ENCODE measurements at regions not wholly inside any gene's neighbourhood (a gene's known extent, or its start where the extent isn't known, plus 50 kb on each side); places are given as distances from the start of the nearest gene placed in this dataset.

DNA sequence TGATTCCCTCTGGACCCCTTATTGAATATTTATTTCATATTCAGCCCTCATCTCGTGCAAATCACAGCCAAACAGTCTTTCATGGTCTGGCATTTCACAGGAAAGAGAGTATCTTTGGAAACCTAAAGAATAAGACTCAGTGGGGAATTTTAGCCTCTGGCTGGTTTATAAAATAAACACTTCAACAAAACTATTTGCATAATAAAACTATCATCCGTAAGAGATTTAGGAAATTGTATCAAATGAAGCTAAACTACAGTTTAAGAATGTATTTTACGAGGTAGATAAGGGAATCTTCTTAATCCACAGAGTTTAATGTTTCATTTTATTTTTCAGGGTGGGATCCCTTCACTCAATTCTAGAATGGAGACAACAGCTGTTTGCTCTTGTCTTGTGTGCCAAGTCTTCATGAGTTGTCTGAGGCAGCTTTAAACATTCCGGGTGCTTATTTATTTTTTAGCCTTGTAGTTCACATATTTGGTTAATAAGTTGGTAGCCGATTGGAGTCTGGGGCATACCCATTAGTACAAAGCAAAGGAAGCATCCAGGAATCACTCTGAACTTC, 634.4 kb upstream of the KLF12 start:
- Mint-ChIP-seq H3K4me1 (no peaks in the 10 kb centered on the region), H3K36me3 (no peaks in the 10 kb centered on the region), H3K27me3 (ENCODE audit: low read depth in 3 of 3) (peaks cover 0 to 1% (median 0%) of the 10 kb centered on the region in 3 donors), H3K27ac (no peak overlapping the region), H3K4me3 (no peak overlapping the region), H3K9me3 (peaks cover 1 to 11% (median 4%) of the 10 kb centered on the region in 7 donors)
- TF ChIP-seq, protein P1, sequence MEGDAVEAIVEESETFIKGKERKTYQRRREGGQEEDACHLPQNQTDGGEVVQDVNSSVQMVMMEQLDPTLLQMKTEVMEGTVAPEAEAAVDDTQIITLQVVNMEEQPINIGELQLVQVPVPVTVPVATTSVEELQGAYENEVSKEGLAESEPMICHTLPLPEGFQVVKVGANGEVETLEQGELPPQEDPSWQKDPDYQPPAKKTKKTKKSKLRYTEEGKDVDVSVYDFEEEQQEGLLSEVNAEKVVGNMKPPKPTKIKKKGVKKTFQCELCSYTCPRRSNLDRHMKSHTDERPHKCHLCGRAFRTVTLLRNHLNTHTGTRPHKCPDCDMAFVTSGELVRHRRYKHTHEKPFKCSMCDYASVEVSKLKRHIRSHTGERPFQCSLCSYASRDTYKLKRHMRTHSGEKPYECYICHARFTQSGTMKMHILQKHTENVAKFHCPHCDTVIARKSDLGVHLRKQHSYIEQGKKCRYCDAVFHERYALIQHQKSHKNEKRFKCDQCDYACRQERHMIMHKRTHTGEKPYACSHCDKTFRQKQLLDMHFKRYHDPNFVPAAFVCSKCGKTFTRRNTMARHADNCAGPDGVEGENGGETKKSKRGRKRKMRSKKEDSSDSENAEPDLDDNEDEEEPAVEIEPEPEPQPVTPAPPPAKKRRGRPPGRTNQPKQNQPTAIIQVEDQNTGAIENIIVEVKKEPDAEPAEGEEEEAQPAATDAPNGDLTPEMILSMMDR (IDR thresholded peaks at IDR 0.05): no peak
- intact Hi-C loops (cut with micrococcal nuclease): no loop called here
- H3K4me2 ChIP-seq (replicated peaks; ENCODE audit: extremely low read depth, low read length, poor library complexity, severe bottlenecking): no peak overlapping the region
- no peaks in the 10 kb centered on the region for H4K20me1 ChIP-seq (ENCODE audit: insufficient read depth, low read length)
- 100% methylated on average over 1 of the region's 5 CpGs for whole genome bisulfite sequencing (ENCODE audit: insufficient coverage)
- no peaks in the 10 kb centered on the region for H3K4me1 ChIP-seq (ENCODE audit: control insufficient read depth in 1 of 2, insufficient read depth in 2 of 2, low read length in 2 of 2)
- H3K9me3 ChIP-seq (replicated peaks in 1 of 2; ENCODE audit: control insufficient read depth in 1 of 2, insufficient read depth in 1 of 2, low read length in 2 of 2): peaks cover 5 to 8% of the 10 kb centered on the region in 2 donors
- no peak for DNase-seq
- no peaks in the 10 kb centered on the region for H3K36me3 ChIP-seq (replicated peaks in 1 of 2; ENCODE audit: control insufficient read depth in 1 of 2, insufficient read depth in 2 of 2, low read length in 2 of 2)
- no peaks in the 10 kb centered on the region for H3K79me2 ChIP-seq (ENCODE audit: insufficient read depth, low read length)
- H3K4me3 ChIP-seq (replicated peaks in 1 of 3; ENCODE audit: low read depth in 2 of 3, low read length in 3 of 3): no peak overlapping the region
- H3K27ac ChIP-seq (ENCODE audit: low read depth in 1 of 2, low read length in 2 of 2): no peak overlapping the region
- no peak overlapping the region for H3K9ac ChIP-seq (ENCODE audit: insufficient read depth, low read length, poor library complexity, severe bottlenecking)
- H3K27me3 ChIP-seq (ENCODE audit: control insufficient read depth in 2 of 2, insufficient read depth in 2 of 2, low read length in 2 of 2): no peaks in the 10 kb centered on the region
- H2AFZ ChIP-seq (ENCODE audit: insufficient read depth, low read depth, low read length, poor library complexity, severe bottlenecking): no peak overlapping the region

DNA sequence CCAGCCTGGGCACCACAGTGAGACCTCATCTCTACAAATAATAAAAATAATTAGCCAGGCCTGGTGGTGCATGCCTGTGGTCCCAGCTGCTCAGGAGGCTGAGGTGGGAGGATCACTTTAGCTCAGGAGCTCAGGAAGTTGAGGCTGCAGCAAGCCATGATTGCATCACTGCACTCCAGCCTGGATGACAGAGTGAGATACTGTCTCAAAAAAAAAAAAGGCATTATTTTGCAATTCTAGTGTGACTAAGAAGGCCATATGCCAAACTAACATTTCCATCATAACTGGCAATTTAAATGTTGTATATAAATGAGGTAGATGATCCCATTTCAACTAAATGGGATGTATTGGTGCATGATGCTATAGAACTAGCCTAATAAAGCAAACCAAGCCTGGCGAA, 632.8 kb upstream of the KLF12 start:
- Histone ChIP-seq H3K79me2 (ENCODE audit: insufficient read depth, low read length) (no peaks in the 10 kb centered on the region), H3K27me3 (ENCODE audit: control insufficient read depth in 2 of 2, insufficient read depth in 2 of 2, low read length in 2 of 2) (no peaks in the 10 kb centered on the region), H4K20me1 (ENCODE audit: insufficient read depth, low read length) (no peaks in the 10 kb centered on the region), H3K27ac (ENCODE audit: low read depth in 1 of 2, low read length in 2 of 2) (no peak overlapping the region), H3K4me1 (ENCODE audit: control insufficient read depth in 1 of 2, insufficient read depth in 2 of 2, low read length in 2 of 2) (no peaks in the 10 kb centered on the region), H3K9ac (ENCODE audit: insufficient read depth, low read length, poor library complexity, severe bottlenecking) (no peak overlapping the region), H3K9me3 (replicated peaks in 1 of 2; ENCODE audit: control insufficient read depth in 1 of 2, insufficient read depth in 1 of 2, low read length in 2 of 2) (peaks cover 5 to 9% of the 10 kb centered on the region in 2 donors), H2AFZ (ENCODE audit: insufficient read depth, low read depth, low read length, poor library complexity, severe bottlenecking) (no peak overlapping the region), H3K4me2 (replicated peaks; ENCODE audit: extremely low read depth, low read length, poor library complexity, severe bottlenecking) (no peak overlapping the region), H3K4me3 (replicated peaks in 1 of 3; ENCODE audit: low read depth in 2 of 3, low read length in 3 of 3) (no peak overlapping the region), H3K36me3 (replicated peaks in 1 of 2; ENCODE audit: control insufficient read depth in 1 of 2, insufficient read depth in 2 of 2, low read length in 2 of 2) (no peaks in the 10 kb centered on the region)
- TF ChIP-seq, protein P1 (IDR thresholded peaks at IDR 0.05): no peak
- Mint-ChIP-seq H3K36me3 (no peaks in the 10 kb centered on the region), H3K27me3 (ENCODE audit: low read depth in 3 of 3) (no peaks in the 10 kb centered on the region), H3K27ac (no peak overlapping the region), H3K4me3 (no peak overlapping the region), H3K9me3 (peaks cover 0 to 15% (median 5%) of the 10 kb centered on the region in 7 donors), H3K4me1 (no peaks in the 10 kb centered on the region)
- no CpG with 5 or more reads among the region's 1 CpG for WGBS (ENCODE audit: insufficient coverage)
- DNase-seq: no peak
- intact Hi-C loops (cut with micrococcal nuclease): no loop called here

Data from CD14-positive monocyte (primary cell).